ENCODE measurements at regions not wholly inside any gene's neighbourhood (a gene's known extent, or its start where the extent isn't known, plus 50 kb on each side); places are given as distances from the start of the nearest gene placed in this dataset.

GRCh38 chr9:2263665-2264064 lies 248.5 kb downstream of the SMARCA2 start:
- in situ Hi-C loops (cut with MboI; ENCODE audit: low pct_ligation_motif_present in 1 of 4, low pct_unique_long_range_greater_than_20kb in 1 of 4, low sequenced_read_pairs in 3 of 4): no loop called here
- Histone ChIP-seq H3K4me3 (no peak overlapping the region), H3K36me3 (no peaks in the 10 kb centered on the region), H3K9me3 (no peaks in the 10 kb centered on the region), H3K27me3 (no peaks in the 10 kb centered on the region), H3K4me1 (no peaks in the 10 kb centered on the region), H3K27ac (no peak overlapping the region)
- TF ChIP-seq POLR2A (IDR thresholded peaks at IDR 0.05) (no peak), EP300 (IDR thresholded peaks at IDR 0.05; ENCODE audit: low read depth) (no peak), POLR2AphosphoS5 (IDR thresholded peaks at IDR 0.05) (no peak)
- TF ChIP-seq, protein P1, sequence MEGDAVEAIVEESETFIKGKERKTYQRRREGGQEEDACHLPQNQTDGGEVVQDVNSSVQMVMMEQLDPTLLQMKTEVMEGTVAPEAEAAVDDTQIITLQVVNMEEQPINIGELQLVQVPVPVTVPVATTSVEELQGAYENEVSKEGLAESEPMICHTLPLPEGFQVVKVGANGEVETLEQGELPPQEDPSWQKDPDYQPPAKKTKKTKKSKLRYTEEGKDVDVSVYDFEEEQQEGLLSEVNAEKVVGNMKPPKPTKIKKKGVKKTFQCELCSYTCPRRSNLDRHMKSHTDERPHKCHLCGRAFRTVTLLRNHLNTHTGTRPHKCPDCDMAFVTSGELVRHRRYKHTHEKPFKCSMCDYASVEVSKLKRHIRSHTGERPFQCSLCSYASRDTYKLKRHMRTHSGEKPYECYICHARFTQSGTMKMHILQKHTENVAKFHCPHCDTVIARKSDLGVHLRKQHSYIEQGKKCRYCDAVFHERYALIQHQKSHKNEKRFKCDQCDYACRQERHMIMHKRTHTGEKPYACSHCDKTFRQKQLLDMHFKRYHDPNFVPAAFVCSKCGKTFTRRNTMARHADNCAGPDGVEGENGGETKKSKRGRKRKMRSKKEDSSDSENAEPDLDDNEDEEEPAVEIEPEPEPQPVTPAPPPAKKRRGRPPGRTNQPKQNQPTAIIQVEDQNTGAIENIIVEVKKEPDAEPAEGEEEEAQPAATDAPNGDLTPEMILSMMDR (IDR thresholded peaks at IDR 0.05): no peak
- intact Hi-C loops (cut with DNase I; ENCODE audit: low total_unique reads): no loop called here
- DNase-seq: no peak
- 22 to 84% methylated on average over 3 of the region's 3 CpGs for WGBS, 2 donors (ENCODE audit: low coverage in 1 of 2)

DNA sequence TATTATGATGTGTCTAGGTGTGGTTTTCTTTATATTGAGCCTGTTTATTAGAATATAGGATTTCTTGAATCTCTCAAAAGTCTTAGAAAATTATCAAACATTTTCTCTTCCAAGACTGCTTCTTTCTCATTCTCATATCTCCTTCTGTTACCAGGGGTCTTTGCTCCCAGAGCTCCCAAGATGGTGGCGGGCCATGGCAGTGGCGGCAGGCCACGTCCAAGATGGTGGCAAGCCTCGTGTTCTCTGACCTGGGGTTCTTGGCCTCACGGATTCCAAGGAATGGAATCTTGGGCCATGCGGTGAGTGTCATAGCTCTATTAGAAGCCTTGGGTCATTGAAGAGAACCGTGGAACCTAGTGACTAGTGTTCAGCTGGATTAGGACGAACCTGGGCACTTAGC lies 248.9 kb downstream of the SMARCA2 start:
- Histone ChIP-seq H3K36me3 (no peaks in the 10 kb centered on the region), H3K9me3 (no peaks in the 10 kb centered on the region), H3K4me3 (no peak overlapping the region), H3K27ac (no peak overlapping the region), H3K4me1 (no peaks in the 10 kb centered on the region), H3K27me3 (no peaks in the 10 kb centered on the region)
- DNase-seq: no peak
- 85 to 96% methylated on average over 5 to 8 of the region's 8 CpGs for WGBS, 2 donors (ENCODE audit: low coverage in 1 of 2)
- intact Hi-C loops (cut with DNase I; ENCODE audit: low total_unique reads) (no loop called here), in situ Hi-C loops (cut with MboI; ENCODE audit: low pct_ligation_motif_present in 1 of 4, low pct_unique_long_range_greater_than_20kb in 1 of 4, low sequenced_read_pairs in 3 of 4) (no loop called here)
- no peak for TF ChIP-seq POLR2AphosphoS5 (IDR thresholded peaks at IDR 0.05)
- TF ChIP-seq, protein P1 (IDR thresholded peaks at IDR 0.05): no peak
- TF ChIP-seq EP300 (IDR thresholded peaks at IDR 0.05; ENCODE audit: low read depth): no peak
- TF ChIP-seq POLR2A (IDR thresholded peaks at IDR 0.05): no peak

GRCh38 chr9:2267181-2267745 lies 252.1 kb downstream of the SMARCA2 start:
- WGBS, 2 donors (ENCODE audit: low coverage in 1 of 2): 60 to 87% methylated on average over 5 to 7 of the region's 7 CpGs

DNA sequence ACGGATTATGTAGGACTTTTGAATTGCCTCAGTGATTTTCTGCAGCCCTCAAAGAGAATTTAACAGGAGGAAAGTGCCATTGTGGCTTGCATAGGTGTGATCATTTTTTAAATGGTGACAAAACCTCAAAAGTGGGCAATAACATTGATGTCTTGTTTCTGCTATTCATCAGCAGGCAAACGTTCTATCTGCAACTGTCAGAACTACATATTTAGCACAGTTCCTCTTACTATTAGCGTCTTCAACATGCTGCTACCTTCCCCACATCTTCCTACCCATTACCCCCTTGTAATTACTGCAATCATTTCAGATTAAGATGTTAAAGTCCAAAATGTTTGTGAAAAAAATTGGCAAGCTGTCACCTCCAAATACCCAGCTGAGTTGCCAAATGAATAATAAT lies 254.6 kb downstream of the SMARCA2 start:
- in situ Hi-C loops (cut with MboI; ENCODE audit: low pct_ligation_motif_present in 1 of 4, low pct_unique_long_range_greater_than_20kb in 1 of 4, low sequenced_read_pairs in 3 of 4): no loop called here
- no peaks in the 10 kb centered on the region for H3K4me1 ChIP-seq
- intact Hi-C loops (cut with DNase I; ENCODE audit: low total_unique reads): no loop called here
- TF ChIP-seq, protein P1 (IDR thresholded peaks at IDR 0.05): no peak
- no peak for TF ChIP-seq EP300 (IDR thresholded peaks at IDR 0.05; ENCODE audit: low read depth)
- no peak for TF ChIP-seq POLR2A (IDR thresholded peaks at IDR 0.05)
- TF ChIP-seq POLR2AphosphoS5 (IDR thresholded peaks at IDR 0.05): no peak
- DNase-seq: no peak
- WGBS, 2 donors (ENCODE audit: low coverage in 1 of 2): 26 to 68% methylated on average over 3 of the region's 3 CpGs
- no peak overlapping the region for H3K4me3 ChIP-seq
- no peaks in the 10 kb centered on the region for H3K36me3 ChIP-seq
- H3K9me3 ChIP-seq: no peaks in the 10 kb centered on the region
- no peak overlapping the region for H3K27ac ChIP-seq
- H3K27me3 ChIP-seq: no peaks in the 10 kb centered on the region

More at GRCh38 chr9:2267181-2267745, 252.1 kb downstream of the SMARCA2 start:
- TF ChIP-seq, protein P1 (IDR thresholded peaks at IDR 0.05): no peak
- TF ChIP-seq POLR2A (IDR thresholded peaks at IDR 0.05) (no peak), EP300 (IDR thresholded peaks at IDR 0.05; ENCODE audit: low read depth) (no peak)
- Histone ChIP-seq H3K27me3 (no peaks in the 10 kb centered on the region), H3K4me1 (no peaks in the 10 kb centered on the region), H3K9me3 (no peaks in the 10 kb centered on the region), H3K4me3 (no peak overlapping the region), H3K27ac (no peak overlapping the region), H3K36me3 (no peaks in the 10 kb centered on the region)
- in situ Hi-C loops (cut with MboI; ENCODE audit: low pct_ligation_motif_present in 1 of 4, low pct_unique_long_range_greater_than_20kb in 1 of 4, low sequenced_read_pairs in 3 of 4) (no loop called here), intact Hi-C loops (cut with DNase I; ENCODE audit: low total_unique reads) (no loop called here)
- no peak for DNase-seq

Measured in transverse colon (tissue), 4 donors.